ENCODE measurements at regions not wholly inside any gene's neighbourhood (a gene's known extent, or its start where the extent isn't known, plus 50 kb on each side); places are given as distances from the start of the nearest gene placed in this dataset.

GRCh38 chr2:175574069-175574468, 392.6 kb upstream of the ATP5MC3 start:
- intact Hi-C loops (cut with DNase I) = no loop called here
- Histone ChIP-seq H3K27me3 (ENCODE audit: control insufficient read depth, insufficient read depth, low read length) (no peaks in the 10 kb centered on the region), H3K4me3 (ENCODE audit: low read length in 3 of 3) (no peak overlapping the region), H3K9me3 (ENCODE audit: control insufficient read depth in 2 of 3, insufficient read depth in 1 of 3, low read length in 3 of 3) (no peaks in the 10 kb centered on the region), H3K4me1 (ENCODE audit: control insufficient read depth in 2 of 3, insufficient read depth in 2 of 3, low read depth in 1 of 3, low read length in 3 of 3) (no peaks in the 10 kb centered on the region), H3K27ac (ENCODE audit: low read depth in 2 of 2, low read length in 2 of 2) (no peak overlapping the region), H3K9ac (ENCODE audit: low read length in 3 of 3) (no peak overlapping the region), H3K36me3 (ENCODE audit: control insufficient read depth in 2 of 3, insufficient read depth in 3 of 3, low read length in 3 of 3) (no peaks in the 10 kb centered on the region)
- FAIRE-seq (no peak), DNase-seq (no peak)
- TF ChIP-seq, protein P1, sequence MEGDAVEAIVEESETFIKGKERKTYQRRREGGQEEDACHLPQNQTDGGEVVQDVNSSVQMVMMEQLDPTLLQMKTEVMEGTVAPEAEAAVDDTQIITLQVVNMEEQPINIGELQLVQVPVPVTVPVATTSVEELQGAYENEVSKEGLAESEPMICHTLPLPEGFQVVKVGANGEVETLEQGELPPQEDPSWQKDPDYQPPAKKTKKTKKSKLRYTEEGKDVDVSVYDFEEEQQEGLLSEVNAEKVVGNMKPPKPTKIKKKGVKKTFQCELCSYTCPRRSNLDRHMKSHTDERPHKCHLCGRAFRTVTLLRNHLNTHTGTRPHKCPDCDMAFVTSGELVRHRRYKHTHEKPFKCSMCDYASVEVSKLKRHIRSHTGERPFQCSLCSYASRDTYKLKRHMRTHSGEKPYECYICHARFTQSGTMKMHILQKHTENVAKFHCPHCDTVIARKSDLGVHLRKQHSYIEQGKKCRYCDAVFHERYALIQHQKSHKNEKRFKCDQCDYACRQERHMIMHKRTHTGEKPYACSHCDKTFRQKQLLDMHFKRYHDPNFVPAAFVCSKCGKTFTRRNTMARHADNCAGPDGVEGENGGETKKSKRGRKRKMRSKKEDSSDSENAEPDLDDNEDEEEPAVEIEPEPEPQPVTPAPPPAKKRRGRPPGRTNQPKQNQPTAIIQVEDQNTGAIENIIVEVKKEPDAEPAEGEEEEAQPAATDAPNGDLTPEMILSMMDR (IDR thresholded peaks at IDR 0.05; ENCODE audit: borderline replicate concordance, extremely low read depth, insufficient read depth) = no peak

DNA sequence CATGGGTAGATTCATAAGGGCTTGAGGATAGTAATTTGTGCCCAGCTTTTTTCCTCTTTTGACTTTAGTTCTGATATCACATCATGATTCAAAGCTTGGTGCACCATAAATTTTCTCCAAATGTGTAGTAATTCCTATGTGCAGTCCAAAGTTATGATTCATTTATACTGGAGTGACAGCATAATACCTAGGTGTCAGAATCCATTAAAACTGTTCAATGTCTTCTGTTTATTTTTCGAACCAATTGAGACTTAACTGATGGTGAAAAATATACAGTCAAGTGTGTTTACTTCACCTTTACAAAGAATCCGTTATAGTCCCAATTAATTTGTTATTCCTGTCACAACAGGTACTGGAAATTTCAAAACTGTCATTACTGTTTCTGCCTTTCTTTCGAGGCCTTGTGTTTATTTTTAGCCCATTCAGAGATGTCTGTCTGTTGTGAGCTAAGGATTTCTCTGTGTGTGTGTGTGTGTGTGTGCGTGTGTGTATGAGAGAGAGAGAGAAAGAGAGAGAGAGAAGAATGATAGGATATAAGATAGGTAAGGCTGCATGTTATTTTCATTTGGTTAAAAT, 389.7 kb upstream of the ATP5MC3 start:
- H3K27ac ChIP-seq (ENCODE audit: low read depth in 2 of 2, low read length in 2 of 2) = no peak overlapping the region
- no peaks in the 10 kb centered on the region for H3K4me1 ChIP-seq (ENCODE audit: control insufficient read depth in 2 of 3, insufficient read depth in 2 of 3, low read depth in 1 of 3, low read length in 3 of 3)
- no peak overlapping the region for H3K9ac ChIP-seq (ENCODE audit: low read length in 3 of 3)
- FAIRE-seq (no peak), DNase-seq (no peak)
- intact Hi-C loops (cut with DNase I) = no loop called here
- no peak overlapping the region for H3K4me3 ChIP-seq (ENCODE audit: low read length in 3 of 3)
- no peaks in the 10 kb centered on the region for H3K27me3 ChIP-seq (ENCODE audit: control insufficient read depth, insufficient read depth, low read length)
- no peaks in the 10 kb centered on the region for H3K36me3 ChIP-seq (ENCODE audit: control insufficient read depth in 2 of 3, insufficient read depth in 3 of 3, low read length in 3 of 3)
- TF ChIP-seq, protein P1 (IDR thresholded peaks at IDR 0.05; ENCODE audit: borderline replicate concordance, extremely low read depth, insufficient read depth) = no peak
- H3K9me3 ChIP-seq (ENCODE audit: control insufficient read depth in 2 of 3, insufficient read depth in 1 of 3, low read length in 3 of 3) = no peaks in the 10 kb centered on the region

GRCh38 chr2:175568109-175568730, 386.7 kb upstream of the ATP5MC3 start:
- Histone ChIP-seq H3K9me3 (ENCODE audit: control insufficient read depth in 2 of 3, insufficient read depth in 1 of 3, low read length in 3 of 3) (no peaks in the 10 kb centered on the region), H3K27ac (ENCODE audit: low read depth in 2 of 2, low read length in 2 of 2) (no peak overlapping the region), H3K4me1 (ENCODE audit: control insufficient read depth in 2 of 3, insufficient read depth in 2 of 3, low read depth in 1 of 3, low read length in 3 of 3) (no peaks in the 10 kb centered on the region), H3K9ac (ENCODE audit: low read length in 3 of 3) (no peak overlapping the region), H3K27me3 (ENCODE audit: control insufficient read depth, insufficient read depth, low read length) (no peaks in the 10 kb centered on the region), H3K4me3 (ENCODE audit: low read length in 3 of 3) (peak overlapping the region in 1 of 3 donors; percentile 22), H3K36me3 (ENCODE audit: control insufficient read depth in 2 of 3, insufficient read depth in 3 of 3, low read length in 3 of 3) (no peaks in the 10 kb centered on the region)
- intact Hi-C loops (cut with DNase I) = no loop called here
- FAIRE-seq (no peak), DNase-seq (no peak)
- TF ChIP-seq, protein P1 (IDR thresholded peaks at IDR 0.05; ENCODE audit: borderline replicate concordance, extremely low read depth, insufficient read depth) = no peak

Measured in kidney (tissue), 13 donors.